NCI-H2196 (cell line): ENCODE measurements at regions not wholly inside any gene's neighbourhood (a gene's known extent, or its start where the extent isn't known, plus 50 kb on each side); places are given as distances from the start of the nearest gene placed in this dataset.
"Not testable (repeated sequence)": the region's sequence is repeated elsewhere in the genome, so short reads cannot be mapped to it uniquely, and the experiment has no call there.

Experiments used
- DNase-seq: peaks from one replicate; lab custom pipeline; 2025; ENCODE audit not compliant: unreplicated experiment; lab: John Stamatoyannopoulos, UW

DNA sequence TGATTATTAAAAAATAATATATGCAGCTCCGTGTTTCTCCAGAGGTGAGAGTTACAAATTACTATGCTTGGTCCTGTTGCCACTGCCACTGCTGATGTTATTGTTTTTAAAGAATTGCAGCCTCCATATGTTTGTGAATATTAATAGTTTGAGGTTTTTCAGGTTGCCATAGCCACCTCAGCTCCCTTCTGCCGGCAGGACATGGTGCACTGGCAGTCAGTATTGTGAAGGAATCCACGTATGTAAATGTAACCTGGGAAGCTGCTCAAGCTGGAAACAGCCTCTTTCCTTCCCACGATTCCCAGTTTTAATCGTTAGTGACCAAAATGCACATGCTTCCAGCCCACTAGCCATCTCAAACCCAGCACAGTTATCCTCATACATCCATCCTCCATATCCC lies 184.4 kb upstream of the CCNG1 start:
- no peak for DNase-seq

DNA sequence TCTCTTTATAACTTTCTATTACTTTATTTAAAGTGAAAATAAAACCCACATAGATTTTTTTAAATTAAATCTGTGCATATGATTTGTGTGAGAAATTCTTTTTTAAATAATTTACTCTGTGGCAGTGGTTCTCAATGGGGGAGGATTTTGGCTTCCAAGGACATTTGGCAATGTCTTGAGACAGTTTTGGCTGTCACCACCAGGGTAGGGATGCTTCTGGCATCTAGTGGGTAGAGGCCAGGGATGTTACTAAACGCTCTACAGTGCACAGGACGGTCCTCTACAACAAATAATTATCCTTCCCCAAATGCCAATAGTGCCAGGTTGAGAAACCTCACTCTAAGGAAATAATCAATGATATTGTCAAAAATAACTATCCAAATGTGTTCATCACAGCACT lies 177.9 kb upstream of the CCNG1 start:
- DNase-seq = no peak

DNA sequence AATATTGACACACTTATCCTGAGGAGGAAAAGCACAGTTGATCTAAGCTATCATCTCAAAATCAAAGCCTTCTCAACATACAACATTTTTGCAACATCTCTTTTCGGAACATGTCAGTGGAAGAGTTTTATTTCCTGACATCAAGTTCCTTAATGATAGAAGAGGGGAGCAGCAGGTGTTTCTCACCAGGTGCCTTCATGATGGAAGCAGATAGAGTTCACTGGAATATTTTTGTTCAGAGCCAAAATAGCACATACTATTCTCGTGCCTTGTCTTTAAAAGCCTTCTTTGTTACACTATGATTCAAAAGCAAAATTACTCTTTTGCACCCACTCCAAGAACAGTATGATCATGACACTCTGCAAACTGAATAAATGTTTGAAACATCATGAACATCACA lies 176.9 kb upstream of the CCNG1 start:
- DNase-seq = no peak

DNA sequence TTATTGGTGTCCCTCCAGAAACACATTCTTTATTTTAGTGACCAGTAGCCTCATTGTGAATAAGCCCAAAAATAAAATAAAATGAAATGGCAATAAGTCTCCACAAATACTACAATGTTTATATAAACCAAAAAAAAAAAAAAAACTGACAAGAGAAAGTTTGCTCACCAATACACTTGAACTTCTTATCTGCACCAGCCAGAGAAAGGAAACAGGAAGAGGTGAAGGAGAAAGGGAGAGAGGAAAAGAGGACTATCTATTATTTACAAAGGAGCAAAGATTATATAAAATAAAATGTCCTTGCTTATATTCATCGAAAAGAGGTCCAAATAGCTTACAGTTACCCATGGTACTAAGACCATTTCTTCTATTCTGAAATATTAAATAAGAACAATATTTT lies 176.4 kb upstream of the CCNG1 start:
- no peak for DNase-seq

DNA sequence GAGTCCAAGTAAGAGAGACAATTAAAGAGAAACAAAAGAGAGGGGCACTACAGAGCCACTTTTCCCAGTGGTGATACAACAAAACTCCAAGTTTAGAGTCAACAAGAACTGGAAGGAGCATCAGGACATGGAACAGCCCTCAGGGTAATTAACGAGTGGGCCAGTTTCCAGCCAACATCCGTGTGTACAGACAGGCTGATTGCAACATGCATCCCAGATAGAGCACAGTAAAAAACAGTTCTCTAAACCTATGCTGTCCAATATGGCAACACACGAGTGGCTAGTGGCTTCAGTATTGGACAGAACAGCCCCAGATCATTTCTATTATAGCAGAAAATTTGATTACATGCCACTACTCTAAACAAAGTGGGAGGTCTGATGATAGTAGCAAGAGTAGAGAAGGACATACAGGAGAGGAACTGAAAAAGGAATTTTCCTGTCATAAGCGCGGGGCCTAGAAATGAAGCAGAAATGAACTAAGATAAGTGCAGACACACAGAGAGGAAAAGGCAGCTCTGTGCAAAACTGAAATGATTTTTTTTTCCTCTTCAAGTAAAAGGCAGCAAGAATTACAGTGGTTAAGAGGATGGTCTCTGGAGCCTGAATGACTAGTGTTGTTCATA lies 175.6 kb upstream of the CCNG1 start:
- DNase-seq = no peak

DNA sequence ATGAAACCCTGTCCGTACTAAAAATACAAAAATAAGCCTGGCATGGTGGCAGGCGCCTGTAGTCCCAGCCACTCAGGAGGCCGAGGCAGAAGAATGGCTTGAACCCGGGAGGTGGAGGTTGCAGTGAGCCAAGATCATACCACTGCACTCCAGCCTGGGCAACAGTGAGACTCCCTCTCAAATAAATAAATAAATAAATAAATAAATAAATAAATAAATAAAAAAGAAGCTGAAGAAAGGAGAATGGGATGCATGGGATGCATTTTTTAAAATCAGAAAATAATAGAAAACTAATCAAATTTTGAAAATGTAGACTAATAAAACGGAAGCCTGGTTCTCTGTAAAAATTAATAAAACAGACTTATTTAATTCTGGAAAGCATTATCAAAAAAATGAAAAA lies 171.1 kb upstream of the CCNG1 start:
- DNase-seq = not testable (repeated sequence)

DNA sequence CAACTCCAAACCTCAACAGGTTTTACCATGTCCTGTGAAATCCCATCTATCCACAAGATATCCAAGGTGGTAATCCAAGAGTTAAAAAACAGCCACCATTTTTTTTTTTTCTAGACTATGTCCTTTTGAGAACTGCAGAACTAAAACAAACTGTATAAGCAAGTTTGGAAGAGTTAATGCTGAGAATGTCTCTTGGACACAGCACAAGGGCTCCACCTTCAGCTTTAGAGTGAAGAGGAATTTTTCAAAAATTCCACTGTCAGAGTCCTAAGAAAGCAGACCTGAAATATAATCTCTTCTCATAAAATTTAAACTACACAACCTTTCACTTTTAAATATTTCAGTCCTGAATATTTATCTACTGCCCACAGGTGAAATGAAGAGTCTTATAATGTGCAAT lies 167.8 kb upstream of the CCNG1 start:
- DNase-seq = no peak

DNA sequence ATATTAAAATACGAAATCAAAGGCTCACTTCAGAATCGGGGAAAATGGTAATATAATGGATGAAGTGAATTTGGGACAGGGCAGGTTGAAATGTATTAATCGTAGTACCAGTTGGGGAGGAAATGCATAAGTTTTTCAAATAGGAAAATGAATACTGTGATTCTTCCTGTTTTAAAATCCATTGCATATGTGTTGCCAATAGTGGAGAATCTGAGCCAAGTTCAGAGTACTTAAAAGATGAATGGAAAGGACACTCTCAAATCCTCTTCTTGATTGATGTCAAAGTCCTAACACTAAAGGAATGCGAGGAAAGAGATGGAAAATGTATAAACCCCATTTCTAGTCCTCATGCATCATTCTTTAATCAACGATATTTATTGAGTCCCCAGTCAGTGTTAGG lies 160.9 kb upstream of the CCNG1 start:
- no peak for DNase-seq

DNA sequence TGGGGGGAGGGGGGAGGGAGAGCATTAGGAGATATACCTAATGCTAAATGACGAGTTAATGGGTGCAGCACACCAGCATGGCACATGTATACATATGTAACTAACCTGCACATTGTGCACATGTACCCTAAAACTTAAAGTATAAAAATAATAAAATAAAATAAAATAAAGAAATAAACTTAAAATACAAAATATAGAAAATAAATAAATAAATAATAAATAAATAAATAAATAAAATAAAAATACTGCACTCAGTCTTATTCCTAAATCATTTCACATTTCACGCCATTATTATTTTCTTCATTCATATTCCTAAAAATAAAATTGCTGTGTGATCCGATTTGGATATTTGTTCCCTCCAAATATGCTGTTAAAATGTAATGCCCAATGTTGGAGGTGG lies 156.5 kb upstream of the CCNG1 start:
- DNase-seq = not testable (repeated sequence)

DNA sequence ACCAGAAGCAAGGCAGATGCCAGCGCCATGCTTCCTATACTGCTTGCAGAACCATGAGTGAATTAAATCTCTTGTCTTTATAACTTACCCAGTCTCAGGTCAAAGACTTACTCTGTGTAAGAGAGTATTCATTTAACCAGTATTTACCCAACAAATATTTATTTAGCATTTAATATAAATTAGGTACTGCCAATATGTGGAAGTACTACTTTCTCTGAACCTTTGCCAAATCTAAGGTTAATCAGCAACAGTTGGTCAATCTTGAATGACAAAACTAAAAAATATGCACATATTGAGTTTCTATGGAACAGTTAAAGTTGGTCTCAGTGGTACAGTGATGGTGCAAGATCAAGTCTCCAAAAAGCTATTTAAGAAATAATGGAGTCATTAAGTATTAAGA lies 155.9 kb upstream of the CCNG1 start:
- DNase-seq = no peak

DNA sequence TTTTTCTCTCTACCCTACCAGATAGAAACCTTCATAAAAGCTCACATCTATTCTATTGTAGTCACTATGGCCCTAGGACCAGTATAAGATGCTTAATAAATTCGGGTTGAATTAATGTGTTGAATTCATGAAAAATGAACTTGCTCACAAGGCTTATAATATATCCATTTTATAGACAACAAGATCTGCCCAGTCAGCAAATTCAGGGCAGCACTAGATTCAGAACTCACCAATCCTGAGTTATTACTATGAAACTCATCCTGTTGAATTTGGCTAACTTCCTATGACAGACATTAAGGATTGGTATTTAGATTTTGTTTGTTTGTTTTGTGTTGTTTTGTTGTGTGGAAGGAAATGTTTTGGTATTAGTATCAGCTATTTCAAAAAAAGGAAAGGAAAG lies 143.6 kb upstream of the CCNG1 start:
- no peak for DNase-seq

DNA sequence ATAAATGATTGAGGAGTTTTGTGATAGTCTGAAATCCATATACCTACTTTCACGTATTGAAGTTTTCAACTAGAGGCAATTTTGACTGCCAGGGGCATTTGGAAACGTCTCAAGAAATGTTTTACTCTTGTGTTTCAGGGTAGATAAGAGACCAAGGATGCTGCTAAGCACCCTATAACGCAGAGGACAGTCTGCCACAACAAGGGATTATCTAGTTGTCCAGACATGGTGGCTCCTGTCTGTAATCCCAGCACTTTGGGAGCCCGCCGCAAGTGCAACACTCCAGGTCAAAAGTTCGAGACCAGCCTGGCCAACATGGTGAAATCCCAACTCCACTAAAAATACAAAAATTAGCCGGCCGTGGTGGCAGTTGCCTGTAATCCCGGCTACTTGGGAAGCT lies 133.7 kb upstream of the CCNG1 start:
- DNase-seq = no peak

DNA sequence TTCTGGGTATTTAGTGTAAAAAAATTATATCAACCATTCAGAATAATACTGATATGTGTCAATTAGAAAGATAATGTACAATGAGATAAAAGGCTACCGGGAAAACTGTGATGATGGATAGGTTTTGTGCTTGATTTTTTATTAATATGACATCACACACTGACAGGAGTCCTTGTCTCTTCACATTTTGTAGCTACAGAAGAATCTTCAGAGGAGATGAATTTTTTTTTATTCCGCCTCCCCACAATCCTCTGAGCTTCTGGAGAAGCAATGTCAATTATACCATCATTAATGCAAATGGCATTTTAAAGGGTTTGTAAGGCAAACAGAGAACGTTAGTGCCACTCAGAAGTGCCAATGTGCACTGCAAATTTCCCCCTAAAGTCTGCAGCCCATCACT lies 131.7 kb upstream of the CCNG1 start:
- no peak for DNase-seq

DNA sequence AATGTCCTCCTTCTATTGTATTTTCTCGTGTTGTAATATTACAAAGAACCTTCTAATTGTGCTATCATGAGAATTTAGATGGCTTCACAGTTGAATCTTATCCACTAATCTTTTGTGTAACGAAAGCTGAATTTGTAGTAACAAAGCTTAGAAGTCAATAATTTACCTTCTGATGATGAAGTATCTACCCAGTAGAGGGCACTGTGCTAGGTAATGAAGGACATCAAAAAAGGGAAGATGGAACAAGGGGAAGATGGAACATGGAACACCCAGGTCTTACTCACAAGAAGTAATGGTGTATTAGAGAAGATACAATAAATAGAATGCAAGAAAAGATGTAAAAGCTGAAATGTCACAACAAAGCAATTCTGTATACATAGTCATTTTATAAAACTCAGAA lies 131.0 kb upstream of the CCNG1 start:
- no peak for DNase-seq

DNA sequence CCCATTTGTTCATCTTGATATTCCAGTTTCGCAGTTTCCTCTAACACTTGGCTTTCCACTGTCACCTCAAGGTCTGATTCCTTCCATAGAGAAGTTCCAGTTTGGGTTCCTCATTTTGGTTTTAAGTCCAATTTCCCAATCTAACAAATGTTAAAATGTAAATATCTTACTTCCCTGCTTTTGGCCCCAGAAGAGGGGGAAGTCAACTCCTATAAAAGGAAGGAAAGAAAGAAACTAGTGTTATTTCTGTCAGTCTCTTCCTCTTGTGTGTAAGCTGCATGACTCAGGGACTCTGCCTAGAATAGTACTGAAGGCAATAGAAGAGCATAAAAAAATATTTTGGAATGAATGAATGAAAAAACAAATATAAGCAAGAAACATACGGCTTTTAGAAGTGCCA lies 127.5 kb upstream of the CCNG1 start:
- DNase-seq = no peak

DNA sequence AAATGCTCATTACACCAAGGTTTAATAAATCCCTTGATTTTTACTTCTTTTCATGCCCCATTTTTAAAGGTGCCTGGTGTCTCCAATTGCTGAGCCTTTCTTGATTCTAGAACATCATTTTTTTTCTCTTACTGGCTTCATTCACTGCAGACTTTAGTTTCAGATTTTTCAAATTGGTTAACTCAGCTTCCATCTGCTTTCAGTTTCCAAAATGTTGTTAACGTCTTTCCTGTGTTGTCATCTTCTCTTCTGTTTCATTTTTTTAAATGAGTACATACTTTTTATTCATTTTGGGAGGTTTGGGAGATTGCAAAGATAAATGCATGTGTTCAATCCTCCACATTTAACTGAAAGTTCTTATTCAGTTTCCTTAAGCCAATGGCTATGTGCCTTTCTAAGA lies 126.4 kb upstream of the CCNG1 start:
- DNase-seq = no peak

DNA sequence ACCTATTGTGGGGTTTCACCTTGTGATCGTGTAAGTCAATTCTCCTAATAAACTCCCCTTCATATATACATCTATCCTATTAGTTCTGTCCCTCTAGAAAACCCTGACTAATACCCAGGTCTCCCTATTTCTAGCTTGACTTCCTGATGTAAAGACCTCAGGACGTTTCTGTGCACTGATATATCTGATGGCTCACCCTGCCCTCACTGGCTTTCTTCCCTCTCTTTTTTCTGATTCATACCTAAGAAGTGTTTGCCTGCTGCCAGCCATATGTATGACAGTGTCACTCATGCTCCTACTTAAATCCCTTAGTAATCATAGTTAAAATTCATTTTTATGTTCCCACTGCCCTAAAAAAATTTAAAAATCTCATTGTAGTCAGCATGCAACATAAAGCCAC lies 124.8 kb upstream of the CCNG1 start:
- DNase-seq = no peak

DNA sequence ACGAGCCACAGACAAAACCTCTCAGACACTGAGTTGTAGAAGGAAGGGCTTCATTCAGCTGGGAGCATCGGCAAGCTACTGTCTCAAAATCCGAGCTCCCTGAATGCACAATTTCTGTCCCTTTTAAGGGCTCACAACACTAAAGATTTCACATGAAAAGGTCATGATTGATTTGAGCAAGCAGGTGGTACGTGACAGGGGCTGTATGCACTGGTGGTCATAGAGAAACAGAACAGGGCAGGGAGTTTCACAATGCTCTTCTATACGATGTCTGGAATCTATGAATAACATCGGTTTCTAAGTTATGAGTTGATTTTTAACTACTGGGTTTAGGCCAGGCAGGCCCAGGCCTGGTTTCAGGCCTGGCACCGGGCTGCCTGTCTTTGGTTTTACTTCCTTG lies 124.3 kb upstream of the CCNG1 start:
- not testable (repeated sequence) for DNase-seq

DNA sequence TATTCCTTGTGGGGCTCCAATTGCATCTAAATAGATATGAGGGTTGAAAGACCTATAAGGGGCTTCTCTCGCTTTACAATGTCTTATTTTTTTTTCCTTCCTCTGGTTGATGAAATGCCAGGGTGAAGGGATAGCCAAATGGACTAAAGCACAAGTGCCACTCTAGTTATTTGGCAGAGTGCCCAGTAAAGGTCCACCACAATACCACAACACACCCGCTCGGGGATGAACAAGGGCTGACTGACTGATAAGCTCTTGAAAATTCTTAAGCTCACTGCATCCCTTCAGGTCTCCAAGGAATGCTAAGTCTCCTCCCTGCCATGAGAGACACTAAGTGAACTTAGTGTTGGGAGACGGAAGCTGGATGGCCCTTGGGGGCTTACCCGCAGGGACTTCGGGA lies 121.0 kb upstream of the CCNG1 start:
- not testable (repeated sequence) for DNase-seq

DNA sequence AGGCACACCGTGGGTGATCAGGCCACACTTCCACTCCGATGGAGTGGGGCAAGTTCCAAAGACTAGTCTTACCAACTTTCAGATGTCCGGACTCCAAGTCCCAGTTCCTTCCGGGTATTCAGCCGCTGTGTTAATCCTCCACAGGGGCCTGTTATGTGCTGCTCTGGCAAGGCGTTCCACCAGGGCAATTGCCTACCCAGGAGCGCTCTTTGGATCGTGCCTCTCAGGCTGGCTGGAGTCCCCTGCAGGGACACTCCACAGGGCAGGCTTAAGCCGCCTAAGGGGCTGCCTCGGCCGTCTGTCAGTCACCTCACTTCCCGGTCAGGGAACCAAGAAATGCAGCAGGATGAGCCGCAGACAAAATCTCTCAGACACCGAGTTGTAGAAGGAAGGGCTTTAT lies 118.7 kb upstream of the CCNG1 start:
- no peak for DNase-seq

DNA sequence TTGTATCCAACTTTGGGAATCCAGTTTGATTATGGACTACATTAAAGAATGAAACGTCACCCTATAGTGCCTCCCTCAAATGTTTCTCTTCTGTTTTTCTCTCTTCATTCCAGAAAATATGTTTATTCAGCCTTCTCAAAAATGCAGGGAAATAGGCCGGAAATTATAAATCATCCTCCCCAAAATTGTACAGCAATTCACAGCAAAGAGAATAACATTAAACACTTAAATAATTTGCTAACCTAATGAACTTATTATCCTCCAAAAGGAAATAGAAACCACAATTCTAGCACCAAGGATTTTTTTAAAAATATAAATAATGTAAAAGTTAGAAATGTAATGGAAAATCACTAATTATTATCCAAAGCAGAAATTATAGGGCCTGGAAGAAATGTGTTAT lies 115.9 kb upstream of the CCNG1 start:
- DNase-seq = no peak

DNA sequence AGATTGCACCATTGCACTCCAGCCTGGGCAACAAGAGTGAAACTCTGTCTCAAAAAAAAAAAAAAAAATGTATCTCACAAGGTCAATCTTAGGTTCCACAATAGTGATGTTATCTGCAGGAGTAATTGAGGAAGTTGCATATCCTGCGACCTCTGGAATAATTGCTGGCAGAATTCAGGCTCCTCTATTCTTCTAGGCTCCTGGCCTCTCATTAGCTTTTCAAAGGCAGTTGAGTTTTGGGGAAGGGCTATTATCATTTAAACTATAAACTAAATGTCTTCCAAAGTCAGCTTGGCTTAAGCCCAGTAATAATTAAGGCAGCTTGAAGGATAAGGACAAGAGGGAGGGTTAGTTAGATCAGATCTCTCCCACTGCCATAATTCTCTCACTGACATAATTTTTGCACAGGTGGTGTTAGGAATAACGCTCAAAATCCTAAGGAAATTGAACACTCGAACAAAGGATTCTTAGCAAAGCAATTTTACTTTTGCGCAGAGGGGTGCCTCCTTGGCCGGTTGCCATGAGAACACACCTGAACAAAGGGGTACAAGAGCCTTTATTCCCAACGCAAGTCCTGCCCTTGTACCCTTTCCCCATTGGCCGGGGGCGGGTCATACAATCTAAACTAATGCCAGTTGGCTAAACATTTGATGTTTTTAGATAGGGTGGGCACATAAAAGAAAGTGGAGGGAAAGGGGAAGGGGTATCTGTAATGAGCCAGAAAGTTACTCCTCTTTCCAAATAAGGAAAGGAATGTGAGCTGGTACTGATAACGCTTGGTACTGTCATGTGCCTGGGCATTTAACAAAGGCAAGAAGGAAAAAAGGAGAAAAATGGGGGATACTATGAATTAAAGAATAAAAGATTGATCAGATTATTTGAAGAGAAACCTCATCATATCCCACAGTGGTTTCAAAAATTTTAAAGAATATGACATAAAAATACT lies 106.4 kb upstream of the CCNG1 start:
- DNase-seq = no peak

DNA sequence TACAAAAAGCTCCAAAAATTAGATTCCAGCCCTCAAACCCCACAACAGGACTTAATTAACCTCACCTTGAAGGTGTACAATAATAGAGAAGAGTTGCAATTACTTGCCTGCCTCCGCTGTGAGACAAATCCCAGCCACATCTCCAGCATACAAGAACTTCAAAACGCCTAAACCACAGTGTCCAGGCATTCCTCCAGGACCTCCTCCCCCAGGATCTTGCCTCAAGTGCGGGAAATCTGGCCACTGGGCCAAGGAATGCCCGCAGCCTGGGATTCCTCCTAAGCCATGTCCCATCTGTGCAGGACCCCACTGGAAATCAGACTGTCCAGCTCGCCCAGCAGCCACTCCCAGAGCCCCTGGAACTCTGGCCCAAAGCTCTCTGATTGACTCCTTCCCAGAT lies 101.3 kb upstream of the CCNG1 start:
- DNase-seq = not testable (repeated sequence)
